ENCODE measurements at regions not wholly inside any gene's neighbourhood (a gene's known extent, or its start where the extent isn't known, plus 50 kb on each side); places are given as distances from the start of the nearest gene placed in this dataset.
"Not testable (repeated sequence)": the region's sequence is repeated elsewhere in the genome, so short reads cannot be mapped to it uniquely, and the experiment has no call there.

DNA sequence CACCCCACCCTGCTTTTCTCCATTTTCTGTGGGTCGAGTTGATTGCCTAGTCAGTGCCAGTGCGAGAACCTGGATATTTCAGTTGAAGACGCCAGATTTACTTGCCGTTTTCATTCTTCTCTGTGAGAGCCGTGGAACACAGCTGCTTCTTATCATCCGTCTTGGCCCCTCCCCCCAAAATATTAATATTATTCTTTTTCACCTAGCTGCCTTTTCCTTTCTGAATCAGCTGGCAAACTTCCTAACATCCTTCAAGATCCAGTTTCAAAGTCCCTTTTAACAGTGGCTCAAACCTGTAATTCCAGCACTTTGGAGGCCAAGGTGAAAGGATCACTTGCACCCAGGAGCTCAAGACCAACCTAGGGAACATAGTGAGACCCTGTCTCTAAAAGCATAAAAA lies 117.1 kb upstream of the RASA1 start:
- no peak for DNase-seq

DNA sequence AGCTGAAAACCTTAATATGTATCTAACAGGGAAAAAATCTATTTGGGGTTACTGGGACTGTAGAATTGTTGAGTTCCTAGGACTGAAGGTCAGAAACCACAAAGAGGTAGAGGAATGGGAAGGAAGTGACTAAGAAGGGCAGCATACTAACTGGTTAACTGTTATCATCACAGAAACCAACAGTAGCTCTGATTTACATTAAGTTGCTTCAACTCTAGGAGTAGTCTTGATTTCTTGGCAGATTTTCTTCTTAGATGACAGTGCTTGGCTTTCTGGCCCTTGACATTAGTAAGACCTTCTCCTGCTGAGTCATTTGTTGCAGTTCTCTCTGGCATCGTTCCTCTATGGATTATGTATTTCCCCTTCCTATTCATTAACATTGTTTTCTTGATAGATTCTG lies 116.1 kb upstream of the RASA1 start:
- peak; percentile 48 for DNase-seq

DNA sequence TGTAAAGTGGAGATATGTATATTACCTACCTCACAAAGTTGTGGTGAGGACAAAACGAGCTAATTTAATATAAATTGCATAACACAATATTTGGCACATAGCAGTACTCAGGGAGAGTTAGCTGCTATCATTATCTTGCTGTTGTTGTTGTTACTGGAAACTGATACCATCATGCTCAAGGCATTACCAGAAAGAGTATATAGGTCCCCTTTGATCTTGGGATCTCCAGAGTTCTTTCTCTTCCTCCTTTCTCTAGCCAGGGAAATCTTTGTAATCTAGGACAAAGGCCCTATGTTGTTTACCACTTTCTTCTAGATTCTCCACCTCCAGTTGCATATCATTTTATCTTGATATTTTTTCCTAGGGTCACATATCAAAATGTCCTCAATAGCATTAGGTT lies 114.8 kb upstream of the RASA1 start:
- no peak for DNase-seq

DNA sequence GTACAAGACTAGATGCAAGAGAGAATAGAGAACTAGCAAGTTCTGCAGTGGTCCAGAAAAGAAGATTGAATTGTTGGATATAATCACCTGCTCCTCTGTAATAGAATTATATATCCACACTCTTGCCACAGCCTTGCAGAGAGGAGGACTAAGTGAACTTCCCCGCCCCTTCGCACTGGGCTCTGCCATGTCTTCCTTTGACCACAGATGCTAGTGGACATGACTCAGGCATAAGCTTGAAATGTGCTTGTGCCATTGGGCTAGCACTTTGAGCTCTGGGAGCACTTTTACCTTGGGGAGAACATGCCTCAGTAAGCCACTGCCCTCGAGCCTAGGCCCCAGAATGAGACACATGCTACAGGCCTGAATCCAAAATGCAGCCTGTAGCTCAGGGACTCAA lies 113.5 kb upstream of the RASA1 start:
- DNase-seq, result no peak

DNA sequence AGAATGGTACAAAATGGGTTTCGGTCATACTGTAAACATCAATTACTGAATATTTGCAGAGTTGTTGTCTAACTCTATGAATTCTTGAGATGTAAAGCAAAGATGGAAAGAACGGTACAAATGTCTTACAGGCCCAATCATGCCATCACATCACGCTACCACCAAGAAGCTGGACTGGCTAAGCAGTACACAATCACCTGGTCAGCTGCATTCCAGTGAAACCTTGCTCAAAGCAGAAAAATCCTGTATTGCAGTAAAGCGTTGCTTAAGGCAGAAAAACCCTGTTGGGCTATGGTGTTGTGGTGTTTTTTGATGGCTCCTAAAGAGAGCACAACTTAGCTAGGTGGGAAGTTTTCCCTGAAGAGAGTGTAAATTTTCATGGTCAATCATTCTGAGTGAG lies 112.6 kb upstream of the RASA1 start:
- DNase-seq, result no peak

DNA sequence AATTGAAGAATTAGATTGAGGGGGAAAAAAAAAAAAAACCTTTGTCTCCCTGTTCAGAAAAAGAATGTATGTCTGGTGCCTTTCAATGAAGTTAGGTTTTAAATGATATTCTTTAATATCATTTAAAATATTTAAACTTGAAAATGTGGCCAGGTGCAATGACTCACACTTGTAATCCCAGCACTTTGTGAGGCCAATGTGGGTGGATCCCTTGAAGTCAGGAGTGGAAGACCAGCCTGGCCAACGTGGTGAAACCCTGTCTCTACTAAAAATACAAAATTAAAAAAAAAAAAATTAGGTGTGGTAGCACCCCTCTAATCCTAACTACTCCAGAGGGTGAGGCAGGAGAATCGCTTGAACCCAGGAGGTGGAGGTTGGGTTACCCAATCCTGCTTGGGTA lies 111.1 kb upstream of the RASA1 start:
- no peak for DNase-seq

DNA sequence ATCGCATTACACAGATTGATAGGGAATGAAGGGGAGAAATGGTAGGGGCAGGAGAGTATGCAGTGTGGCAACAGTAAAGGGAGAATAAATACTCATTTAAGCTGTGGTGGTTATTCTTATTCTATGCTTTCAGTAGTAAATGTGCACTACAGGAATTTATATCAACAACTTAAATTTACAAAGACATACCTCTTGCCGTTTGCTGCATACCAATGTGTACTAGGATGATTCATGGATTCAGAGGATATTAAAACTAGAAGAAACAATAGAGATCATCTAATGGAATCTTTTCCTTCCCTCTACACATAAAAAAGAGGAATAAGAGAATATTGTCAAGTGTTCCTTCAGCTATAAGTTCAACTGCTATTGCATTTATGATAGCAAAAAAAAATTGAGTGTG lies 103.3 kb upstream of the RASA1 start:
- DNase-seq, result no peak

DNA sequence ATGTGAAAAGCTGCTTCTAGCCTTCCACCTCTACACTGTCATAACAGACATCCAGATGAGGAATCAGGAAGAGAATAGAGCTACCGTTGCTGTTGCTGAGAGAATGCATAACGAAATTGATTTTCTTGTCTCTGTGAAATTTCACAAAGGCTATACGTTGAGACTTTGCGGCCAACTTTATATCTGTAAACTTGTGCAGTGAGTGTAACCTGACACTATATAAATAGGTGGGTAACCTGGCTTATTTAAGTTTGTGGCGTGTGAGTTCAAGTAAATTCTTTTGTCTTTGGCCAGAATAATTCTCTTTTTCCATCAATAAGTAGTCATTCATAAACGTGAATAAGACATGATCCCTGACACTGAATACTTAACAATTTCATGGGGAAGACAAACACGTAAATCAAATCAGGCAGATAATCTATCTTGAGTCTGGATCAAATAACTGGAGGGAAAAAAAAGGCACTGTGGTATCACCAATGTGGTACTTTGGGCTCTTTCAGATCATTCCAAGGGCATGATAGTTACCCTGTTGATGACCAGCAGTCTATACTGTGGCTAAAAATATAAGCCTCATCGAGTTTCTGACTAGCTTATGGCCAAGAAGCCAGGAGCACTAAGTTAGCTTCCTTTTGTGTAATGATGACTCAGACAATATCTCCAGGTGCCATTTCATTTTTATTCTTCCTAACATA lies 98.2 kb upstream of the RASA1 start:
- DNase-seq, result no peak

DNA sequence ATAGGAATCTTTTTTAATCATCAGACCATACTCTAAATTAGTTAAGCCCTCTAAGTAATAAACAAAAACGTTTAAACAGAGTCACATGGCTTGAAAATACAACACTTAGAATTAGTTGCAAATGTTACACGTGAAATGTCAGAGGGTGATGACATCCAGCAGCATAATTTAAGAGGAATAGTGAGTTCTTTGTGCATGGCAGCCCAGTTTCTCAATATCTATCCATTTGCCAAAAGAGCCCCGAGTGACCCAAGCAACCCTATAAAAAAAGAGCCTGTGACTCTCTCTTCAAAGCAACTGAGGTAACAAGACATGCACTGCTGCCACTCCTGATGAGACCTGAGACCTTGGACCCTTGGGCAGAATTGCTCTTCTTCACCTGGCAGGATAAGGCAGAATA lies 96.9 kb upstream of the RASA1 start:
- DNase-seq, result no peak

DNA sequence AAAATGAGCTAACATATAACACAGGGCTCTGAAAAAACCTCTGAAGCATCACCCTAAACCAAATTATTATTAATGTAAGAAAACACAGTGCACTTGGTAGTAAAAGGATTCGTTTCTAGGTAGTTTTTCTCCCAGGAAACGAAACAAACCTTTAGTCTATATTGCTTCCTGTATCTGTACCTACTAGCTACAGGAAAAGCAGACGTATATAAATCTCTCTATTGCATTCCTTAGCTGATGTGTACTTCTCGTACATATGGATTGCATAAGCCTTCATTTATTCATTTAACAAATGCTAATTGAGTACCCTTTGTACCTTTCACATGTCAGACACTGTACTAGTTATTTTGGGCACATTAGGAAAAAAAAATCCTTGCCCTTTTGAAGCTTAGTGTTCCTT lies 85.0 kb upstream of the RASA1 start:
- DNase-seq, result no peak

DNA sequence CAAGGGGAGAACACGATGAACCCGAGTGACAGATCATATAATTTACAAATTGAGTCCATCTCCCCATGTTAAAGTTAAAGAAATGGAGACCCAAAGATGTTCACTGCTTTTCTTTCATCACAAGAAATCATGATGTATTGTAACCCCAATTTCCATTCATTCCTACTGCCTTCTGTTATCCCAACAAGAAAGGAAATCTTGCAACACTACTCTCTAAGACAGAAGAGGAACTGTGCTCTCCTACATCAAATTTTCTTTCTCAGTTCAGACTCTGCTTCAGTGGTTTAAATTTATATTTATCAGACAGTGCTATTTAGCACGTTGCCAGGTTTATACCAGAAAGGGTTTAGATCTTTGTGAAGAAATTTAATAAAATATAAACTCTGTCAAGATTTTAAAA lies 83.8 kb upstream of the RASA1 start:
- DNase-seq, result no peak

DNA sequence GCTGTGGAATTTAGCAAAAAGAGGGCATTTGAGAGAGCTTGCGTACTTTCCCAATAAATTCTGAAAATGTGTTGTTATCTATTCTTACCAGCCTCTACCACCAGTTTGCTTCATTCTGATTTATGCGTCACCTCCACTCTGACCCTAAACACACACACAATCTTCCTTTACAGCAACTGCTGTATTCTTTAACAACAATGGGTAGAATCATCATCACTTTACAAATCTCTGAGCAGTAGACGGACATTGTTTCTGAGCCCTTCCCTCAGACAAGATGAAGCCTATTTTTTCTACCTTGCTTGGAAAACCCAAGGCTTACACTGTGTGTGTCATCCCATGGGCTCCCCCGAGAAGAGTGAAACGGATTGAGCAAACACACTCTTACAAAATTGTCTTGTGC lies 83.1 kb upstream of the RASA1 start:
- no peak for DNase-seq

DNA sequence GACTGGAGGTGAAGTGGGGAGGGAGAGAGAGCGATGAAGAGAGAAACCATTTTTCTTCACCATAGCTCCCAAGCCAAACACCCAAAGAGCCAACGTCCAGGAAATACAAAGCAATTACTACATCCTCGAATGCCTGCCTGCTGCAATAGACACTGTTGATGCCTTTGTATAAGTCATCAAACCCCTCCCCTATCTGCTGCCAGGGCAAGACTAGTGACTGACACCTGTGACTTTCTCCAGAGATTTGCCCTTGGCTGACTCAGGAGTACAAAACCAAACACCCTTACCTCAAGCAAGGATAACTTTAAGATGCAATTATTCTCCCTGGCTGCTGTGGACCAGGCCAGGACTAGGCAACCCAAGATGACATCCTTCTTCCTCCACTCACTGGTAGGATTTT lies 81.8 kb upstream of the RASA1 start:
- no peak for DNase-seq

DNA sequence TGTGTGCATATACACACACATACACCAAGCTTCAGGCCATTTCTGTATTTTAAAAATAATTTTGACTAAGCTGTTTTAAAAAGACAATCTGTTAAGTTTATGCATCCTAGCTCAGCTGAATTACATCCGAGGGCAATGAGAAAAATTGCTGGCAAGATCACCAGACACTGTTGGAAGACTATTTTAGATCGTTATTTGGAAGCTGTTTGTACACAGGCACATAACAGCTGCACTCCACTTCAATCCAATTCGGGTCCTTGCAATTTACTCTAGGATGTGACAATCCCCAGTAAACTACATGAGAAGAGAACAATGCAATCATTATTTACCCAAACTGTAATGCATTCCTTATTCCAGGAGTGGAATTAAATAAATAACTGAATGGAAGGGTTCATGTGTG lies 79.3 kb upstream of the RASA1 start:
- no peak for DNase-seq

DNA sequence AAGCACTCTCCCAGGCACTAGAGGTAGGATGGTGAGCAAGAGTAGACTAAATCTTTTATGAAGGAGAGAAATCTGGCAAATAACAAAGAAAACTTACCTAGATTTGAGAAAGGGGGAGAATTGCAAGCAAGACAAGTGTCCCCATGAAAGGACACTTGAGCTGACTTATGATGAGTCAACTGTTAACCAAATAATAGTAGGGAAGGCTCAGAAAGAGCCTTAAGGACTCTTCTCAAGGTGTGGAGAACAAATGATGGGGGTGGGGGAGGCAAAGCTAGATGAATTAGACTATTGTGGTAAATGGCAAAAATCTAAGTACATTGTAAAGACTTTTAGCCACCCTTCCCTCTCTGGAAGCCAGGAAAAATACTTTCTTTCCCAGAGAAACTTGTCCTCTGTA lies 77.6 kb upstream of the RASA1 start:
- no peak for DNase-seq

DNA sequence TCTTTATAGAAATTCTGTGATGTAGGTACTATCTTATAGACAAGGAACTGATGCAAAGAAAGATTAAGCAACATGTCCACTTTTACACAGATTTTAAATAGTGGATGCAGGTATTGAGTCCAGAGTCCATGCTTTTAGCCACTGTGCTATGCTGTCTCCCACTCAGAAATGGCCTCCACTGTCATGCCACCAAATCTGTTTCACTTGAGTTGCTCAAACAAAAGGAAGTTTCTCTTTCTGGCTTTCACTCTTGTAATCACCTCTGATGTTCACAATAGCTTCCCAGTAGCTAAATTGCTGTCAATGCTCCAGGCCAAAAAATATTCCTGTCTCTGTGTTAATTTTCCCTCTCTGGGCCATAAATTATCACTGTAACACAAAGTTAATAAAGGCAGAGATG lies 77.0 kb upstream of the RASA1 start:
- DNase-seq, result no peak

DNA sequence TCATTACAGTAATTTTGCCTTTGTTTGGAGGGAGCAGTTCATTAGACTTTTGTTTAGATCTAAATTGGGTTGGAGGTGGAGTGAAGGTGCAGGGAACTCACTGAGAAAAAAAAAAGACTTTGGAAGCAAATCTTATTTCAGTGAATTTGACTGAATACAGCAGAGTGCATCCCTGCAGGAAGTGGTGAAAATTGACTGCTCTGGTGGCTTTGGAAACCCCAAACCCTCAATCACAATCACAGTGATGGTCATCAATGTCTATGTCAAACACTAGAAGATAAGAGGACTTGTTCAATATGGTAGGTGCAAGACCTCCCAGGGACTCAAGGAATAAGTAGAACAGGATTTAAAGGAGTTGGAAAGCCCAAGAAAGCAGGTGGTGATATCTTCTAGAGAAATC lies 76.0 kb upstream of the RASA1 start:
- DNase-seq, result no peak

DNA sequence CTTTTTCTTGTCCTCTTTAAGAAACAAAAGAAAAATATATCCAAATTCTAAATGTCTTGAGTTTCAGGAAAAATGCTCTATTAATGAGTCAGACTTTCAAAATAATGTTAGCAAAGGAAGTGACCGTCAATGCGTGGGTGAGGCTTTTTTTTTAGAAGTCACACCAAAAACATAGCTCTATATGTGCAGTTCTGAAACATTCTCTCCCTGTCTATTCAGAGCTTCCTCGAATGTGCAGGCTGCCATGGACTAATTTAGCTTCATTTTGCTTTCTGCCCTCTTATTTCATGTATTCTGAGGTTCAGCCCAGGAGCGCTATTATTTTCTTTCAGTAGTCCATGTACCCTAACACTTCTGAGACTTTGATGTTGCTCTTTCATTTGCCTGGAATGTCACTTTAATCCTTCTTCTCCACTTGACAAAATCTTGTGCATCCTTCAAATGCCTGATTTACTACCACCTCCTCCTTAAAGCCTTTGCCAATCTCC lies 72.5 kb upstream of the RASA1 start:
- peak; percentile 14 for DNase-seq

DNA sequence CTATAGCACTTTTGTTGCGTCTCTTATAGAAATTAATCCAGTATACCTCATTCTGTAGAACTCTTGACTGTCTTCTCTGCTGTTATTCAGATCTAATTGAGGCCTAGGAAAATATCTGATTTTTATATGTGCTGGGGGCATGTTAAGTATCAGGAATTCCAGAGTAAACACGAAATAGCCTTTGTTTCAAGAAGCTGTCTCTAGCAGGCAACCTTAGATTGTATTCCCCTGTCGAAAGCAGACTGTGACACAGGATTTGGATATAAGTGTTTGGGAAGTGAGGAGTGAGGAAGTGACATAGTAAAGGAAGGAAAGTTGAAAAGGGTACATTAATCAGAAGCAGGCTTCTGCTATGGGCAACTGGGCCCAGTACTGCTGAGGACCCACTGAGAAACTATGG lies 72.1 kb upstream of the RASA1 start:
- no peak for DNase-seq

DNA sequence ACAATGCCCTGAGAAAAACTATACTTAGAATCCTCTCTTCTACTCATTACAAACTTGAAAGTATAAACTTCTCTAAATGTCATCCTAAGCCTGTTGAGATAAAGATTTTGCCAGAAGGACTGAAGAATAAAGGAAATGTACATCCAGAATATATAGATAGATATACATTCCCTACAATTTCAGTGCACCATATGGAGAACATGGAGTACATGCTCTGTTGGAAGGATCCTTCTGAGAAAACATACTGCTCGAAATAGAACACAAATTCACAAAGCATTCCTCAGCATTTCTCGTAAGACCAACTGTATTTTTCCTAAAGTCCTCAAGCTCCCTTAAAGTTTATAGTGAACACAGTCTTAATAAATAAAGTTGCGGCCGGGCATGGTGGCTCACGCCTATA lies 69.7 kb upstream of the RASA1 start:
- no peak for DNase-seq

DNA sequence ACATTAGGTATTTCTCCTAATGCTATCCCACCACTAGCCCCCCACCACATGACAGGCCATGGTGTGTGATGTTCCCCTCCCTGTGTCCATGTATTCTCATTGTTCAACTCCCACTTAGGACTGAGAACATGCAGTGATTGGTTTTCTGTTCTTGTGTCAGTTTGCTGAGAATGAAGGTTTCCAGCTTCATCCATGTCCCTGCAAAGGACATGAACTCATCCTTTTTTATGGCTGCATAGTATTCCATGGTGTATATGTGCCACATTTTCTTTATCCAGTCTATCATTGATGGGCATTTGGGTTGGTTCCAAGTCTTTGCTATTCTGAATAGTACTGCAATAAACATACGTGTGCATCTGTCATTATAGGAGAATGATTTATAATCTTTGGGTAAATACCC lies 68.4 kb upstream of the RASA1 start:
- DNase-seq, result not testable (repeated sequence)

DNA sequence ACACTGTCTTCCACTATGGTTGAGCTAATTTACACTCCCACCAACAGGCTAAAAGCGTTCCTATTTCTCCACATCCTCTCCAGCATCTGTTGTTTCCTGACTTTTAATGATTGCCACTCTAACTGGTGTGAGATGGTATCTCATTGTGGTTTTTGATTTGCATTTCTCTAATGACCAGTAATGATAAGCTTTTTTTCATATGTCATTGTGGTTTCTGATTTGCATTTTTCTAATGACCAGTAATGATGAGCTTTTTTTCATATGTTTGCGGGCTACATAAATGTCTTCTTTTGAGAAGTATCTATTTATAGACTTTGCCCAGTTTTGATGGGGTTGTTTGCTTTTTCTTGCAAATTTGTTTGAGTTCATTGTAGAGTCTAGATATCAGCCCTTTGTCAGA lies 68.0 kb upstream of the RASA1 start:
- DNase-seq, result not testable (repeated sequence)

DNA sequence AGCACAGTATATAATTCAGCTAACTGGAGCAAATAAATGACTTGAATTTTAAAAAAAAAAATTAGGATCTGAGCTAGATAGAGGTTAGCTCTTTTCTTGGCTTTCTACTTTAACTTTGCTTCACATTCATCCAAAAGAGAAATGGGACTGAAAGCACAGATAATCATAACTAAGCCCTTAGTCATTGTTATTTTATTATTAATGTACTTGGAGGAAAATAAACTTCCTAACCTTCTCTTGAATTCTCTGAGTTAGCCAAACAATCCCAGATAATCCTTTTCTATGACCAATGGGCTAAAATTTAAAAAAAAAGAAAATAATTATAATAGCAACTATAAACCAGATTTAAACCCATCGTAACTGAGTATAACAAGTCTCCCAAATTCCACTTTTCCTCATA lies 57.6 kb upstream of the RASA1 start:
- no peak for DNase-seq

DNA sequence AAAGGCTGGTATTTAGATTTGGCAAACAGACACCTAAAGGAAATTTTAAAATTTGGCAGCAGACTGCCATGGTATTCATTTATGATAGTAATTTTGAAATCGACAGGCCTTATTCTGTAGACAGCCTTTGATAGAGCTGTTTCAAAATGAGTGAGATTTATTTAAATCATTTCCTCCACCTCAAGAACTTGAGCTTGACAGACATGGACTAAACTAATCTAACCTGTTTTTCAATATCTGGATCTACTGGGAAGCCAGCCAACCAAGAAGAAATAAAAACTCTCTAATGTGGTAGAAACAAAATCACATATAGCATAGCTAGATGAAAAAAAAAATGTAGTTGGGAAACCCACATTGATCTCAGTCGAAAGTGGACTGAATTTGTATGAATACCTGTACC lies 56.9 kb upstream of the RASA1 start:
- DNase-seq, result peak; percentile 38

DNA sequence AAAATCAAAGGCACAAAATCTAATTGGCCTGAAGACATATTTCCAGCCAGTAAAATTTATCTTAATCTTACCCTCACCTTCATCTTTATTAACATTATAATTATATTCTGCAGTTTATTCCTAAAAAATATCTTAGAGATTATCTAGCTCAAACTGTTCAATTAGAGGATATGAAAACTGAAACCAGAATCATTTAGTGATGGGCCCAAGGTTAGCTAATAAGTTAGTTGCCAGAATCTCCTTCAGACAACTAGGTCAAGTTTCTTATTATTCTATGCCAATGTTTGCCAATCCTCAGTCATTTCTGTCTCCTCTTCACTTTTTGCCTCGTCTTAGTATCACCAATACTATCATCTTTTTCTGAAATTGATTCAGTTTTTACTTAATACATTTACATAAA lies 56.0 kb upstream of the RASA1 start:
- no peak for DNase-seq

DNA sequence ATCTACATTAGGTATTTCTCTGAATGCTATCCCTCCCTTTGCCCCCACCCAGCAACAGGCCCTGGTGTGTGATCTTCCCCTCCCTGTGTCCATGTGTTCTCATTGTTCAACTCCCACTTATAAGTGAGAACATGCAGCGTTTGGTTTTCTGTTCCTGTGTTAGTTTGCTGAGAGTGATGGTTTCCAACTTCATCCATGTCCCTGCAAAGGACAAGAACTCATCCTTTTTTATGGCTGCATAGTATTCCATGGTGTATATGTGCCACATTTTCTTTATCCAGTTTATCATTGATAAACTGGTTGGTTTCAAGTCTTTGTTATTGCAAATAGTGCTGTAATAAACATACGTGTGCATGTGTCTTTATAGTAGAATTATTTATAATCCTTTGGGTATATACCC lies 55.5 kb upstream of the RASA1 start:
- DNase-seq, result not testable (repeated sequence)
